ENCODE measurements at regions not wholly inside any gene's neighbourhood (a gene's known extent, or its start where the extent isn't known, plus 50 kb on each side); places are given as distances from the start of the nearest gene placed in this dataset.
A peak's percentile ranks its signal among the peaks of the same experiment; 100 is the strongest.

- no peak for TF ChIP-seq CTCF (conservative IDR thresholded peaks at IDR 0.05; ENCODE audit: low read depth, low read length)
- H3K4me3 ChIP-seq (ENCODE audit: low read depth, low read length): no peak overlapping the region
- no peak for DNase-seq (ENCODE audit: low read depth)
Observed at GRCh38 chr2:162964513-162964912, 125.9 kb upstream of the KCNH7 start.

- H3K4me3 ChIP-seq (ENCODE audit: low read depth, low read length): no peak overlapping the region
- TF ChIP-seq CTCF (conservative IDR thresholded peaks at IDR 0.05; ENCODE audit: low read depth, low read length): no peak
- peak; percentile 13 for DNase-seq (ENCODE audit: low read depth)
Observed at GRCh38 chr2:162963156-162963555, 124.6 kb upstream of the KCNH7 start.

GRCh38 chr2:162945785-162946184, 107.2 kb upstream of the KCNH7 start:
- TF ChIP-seq CTCF (conservative IDR thresholded peaks at IDR 0.05; ENCODE audit: low read depth, low read length): no peak
- DNase-seq (ENCODE audit: low read depth): no peak
- no peak overlapping the region for H3K4me3 ChIP-seq (ENCODE audit: low read depth, low read length)

- no peak for DNase-seq (ENCODE audit: low read depth)
- TF ChIP-seq CTCF (conservative IDR thresholded peaks at IDR 0.05; ENCODE audit: low read depth, low read length): no peak
Observed at GRCh38 chr2:162938387-162938786, 99.8 kb upstream of the KCNH7 start.

GRCh38 chr2:162934191-162934590, 95.6 kb upstream of the KCNH7 start:
- TF ChIP-seq CTCF (conservative IDR thresholded peaks at IDR 0.05; ENCODE audit: low read depth, low read length): no peak
- no peak for DNase-seq (ENCODE audit: low read depth)
- no peak overlapping the region for H3K4me3 ChIP-seq (ENCODE audit: low read depth, low read length)

More at GRCh38 chr2:162938387-162938786, 99.8 kb upstream of the KCNH7 start:
- H3K4me3 ChIP-seq (ENCODE audit: low read depth, low read length): no peak overlapping the region

GRCh38 chr2:162932416-162932815, 93.8 kb upstream of the KCNH7 start:
- no peak overlapping the region for H3K4me3 ChIP-seq (ENCODE audit: low read depth, low read length)
- no peak for DNase-seq (ENCODE audit: low read depth)
- no peak for TF ChIP-seq CTCF (conservative IDR thresholded peaks at IDR 0.05; ENCODE audit: low read depth, low read length)

GRCh38 chr2:162929571-162929970, 91.0 kb upstream of the KCNH7 start:
- no peak overlapping the region for H3K4me3 ChIP-seq (ENCODE audit: low read depth, low read length)
- peak; percentile 37 for DNase-seq (ENCODE audit: low read depth)
- TF ChIP-seq CTCF (conservative IDR thresholded peaks at IDR 0.05; ENCODE audit: low read depth, low read length): no peak

All from epithelial cell of proximal tubule (primary cell).